AG04450 (cell line): ENCODE measurements at regions not wholly inside any gene's neighbourhood (a gene's known extent, or its start where the extent isn't known, plus 50 kb on each side); places are given as distances from the start of the nearest gene placed in this dataset.

Experiments used
- CTCF ChIA-PET: fragments of 300-600, 350-600 bp; formaldehyde crosslinking; extraction: SDS; loops from one replicate; lab custom pipeline; 2022; ENCODE audit warnings: antibody characterized with exemption, inconsistent platforms; lab: Charles Lee
- POLR2A ChIA-PET: fragments of 350-600 bp; formaldehyde crosslinking; extraction: SDS; loops from one replicate; lab custom pipeline; 2021; ENCODE audit warnings: antibody characterized with exemption, inconsistent platforms; lab: Yijun Ruan, JAX
- DNase-seq: peaks from one replicate; pipeline ENCODE4 v3.0.0-alpha.2; 2011; ENCODE audit warnings: low read depth, low spot score
- H3K27ac ChIP-seq: one replicate; pipeline ENCODE4 v1.5.1; 2012; ENCODE audit warnings: low read depth, low read length, control low read depth
- H3K27me3 ChIP-seq: one replicate; pipeline ENCODE4 v1.6.0; 2012; ENCODE audit warnings: low read length; ENCODE audit not compliant: control insufficient read depth, insufficient read depth
- H3K4me3 ChIP-seq: 2 replicates; pipeline ENCODE4 v1.5.1; 2011; ENCODE audit warnings: mild to moderate bottlenecking, low read depth, low read length, control low read depth
- H3K9me3 ChIP-seq: 2 replicates; pipeline ENCODE4 v1.5.1; 2012; ENCODE audit warnings: low read length; ENCODE audit not compliant: control insufficient read depth, insufficient read depth
- TF ChIP-seq, protein P1 (sequence below): IDR thresholded peaks from 2 replicates; pipeline ENCODE4 v1.5.1; 2011; ENCODE audit warnings: low read depth, low read length, control low read depth, inconsistent platforms

DNA sequence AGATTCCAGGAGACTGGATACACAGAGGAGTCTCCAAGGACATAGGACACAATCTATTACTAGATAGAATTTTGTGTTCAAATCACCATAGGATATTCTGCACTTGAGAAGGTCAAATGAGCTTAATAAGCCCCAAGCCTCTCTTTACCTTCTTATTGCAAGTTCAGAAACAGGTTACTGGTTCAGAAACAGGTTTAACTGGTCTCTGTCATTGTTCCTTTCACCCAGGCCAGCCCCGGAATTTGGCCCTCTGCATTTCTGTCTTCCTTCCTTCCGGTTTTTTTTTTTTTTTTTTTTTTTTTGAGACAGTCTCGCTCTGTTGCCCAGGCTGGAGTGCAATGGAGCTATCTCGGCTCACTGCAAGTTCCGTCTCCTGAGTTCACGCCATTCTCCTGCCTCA lies 700.2 kb downstream of the EPHA4 start:
- TF ChIP-seq, protein P1, sequence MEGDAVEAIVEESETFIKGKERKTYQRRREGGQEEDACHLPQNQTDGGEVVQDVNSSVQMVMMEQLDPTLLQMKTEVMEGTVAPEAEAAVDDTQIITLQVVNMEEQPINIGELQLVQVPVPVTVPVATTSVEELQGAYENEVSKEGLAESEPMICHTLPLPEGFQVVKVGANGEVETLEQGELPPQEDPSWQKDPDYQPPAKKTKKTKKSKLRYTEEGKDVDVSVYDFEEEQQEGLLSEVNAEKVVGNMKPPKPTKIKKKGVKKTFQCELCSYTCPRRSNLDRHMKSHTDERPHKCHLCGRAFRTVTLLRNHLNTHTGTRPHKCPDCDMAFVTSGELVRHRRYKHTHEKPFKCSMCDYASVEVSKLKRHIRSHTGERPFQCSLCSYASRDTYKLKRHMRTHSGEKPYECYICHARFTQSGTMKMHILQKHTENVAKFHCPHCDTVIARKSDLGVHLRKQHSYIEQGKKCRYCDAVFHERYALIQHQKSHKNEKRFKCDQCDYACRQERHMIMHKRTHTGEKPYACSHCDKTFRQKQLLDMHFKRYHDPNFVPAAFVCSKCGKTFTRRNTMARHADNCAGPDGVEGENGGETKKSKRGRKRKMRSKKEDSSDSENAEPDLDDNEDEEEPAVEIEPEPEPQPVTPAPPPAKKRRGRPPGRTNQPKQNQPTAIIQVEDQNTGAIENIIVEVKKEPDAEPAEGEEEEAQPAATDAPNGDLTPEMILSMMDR, result no peak
- ChIA-PET CTCF (no interaction called here), POLR2A (no interaction called here)

DNA sequence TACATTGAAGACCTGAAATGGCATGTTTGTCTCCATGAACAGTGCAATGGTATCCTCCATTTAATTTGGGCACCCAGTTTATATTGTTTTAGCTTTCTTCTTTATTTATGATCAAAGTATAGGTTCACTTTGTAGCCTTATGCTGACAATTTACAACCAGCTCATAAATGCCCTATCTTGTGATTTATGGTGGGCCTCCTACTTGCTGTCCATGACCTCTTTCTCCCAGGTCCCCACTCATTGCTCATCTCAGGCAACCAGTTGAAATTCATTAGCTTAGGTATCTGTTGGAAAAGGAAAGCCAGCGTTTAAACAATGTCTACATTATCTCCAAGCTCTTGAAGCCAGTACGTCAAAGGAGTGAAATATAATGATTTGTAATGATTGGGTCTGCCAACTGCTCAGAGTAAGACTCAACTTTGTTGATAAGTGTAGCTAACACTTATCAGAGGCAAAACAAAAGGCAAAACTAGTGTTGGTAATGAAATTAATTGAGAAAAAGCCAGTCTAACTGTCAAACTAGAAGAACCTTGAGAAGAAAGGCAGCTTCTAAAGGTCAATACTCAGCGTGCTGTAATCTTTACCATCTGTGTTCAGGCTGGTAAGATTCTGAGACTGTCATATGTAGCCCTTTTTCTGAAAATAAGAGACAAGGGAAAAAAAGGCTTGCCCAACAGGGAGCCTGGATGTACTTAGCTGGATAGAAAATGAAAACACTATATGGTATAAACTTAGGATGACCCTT lies 695.9 kb downstream of the EPHA4 start:
- Histone ChIP-seq H3K27me3 (no peaks in the 10 kb centered on the region), H3K9me3 (no peaks in the 10 kb centered on the region; the same call in 1 of the 2 replicates), H3K27ac (no peak overlapping the region), H3K4me3 (no peak overlapping the region)
- TF ChIP-seq, protein P1, result no peak
- POLR2A ChIA-PET, result no interaction called here
- DNase-seq, result no peak
- CTCF ChIA-PET, result interaction anchor here (1.1 kb wide), 1 partner anchor 15 kb away, joined by 3 read pairs; no protein-coding TSS in a partner anchor

More for the DNA sequence above, 700.2 kb downstream of the EPHA4 start:
- DNase-seq, result no peak
- H3K27ac ChIP-seq, result no peak overlapping the region
- H3K9me3 ChIP-seq, result no peaks in the 10 kb centered on the region; the same call in 1 of the 2 replicates
- H3K4me3 ChIP-seq, result no peak overlapping the region
- no peaks in the 10 kb centered on the region for H3K27me3 ChIP-seq

DNA sequence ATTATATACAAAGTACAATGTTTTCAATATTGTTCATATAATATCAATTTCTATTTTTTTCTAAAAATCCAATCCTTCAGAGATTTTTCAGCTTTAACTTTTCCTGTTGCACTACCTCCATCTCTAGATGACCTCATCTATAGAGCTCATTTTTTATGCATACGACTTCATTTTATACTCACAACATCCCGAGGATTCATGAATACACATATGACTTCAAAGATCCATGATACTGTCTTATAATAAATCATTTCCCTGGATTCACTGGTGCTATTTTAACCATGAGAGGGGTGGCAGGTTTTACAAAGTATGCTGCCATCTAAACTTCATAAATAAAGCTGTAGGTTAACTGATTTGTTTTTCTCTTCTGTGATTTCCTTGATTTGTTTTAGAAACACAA lies 694.6 kb downstream of the EPHA4 start:
- Histone ChIP-seq H3K4me3 (no peak overlapping the region), H3K27me3 (no peaks in the 10 kb centered on the region), H3K27ac (no peak overlapping the region), H3K9me3 (no peaks in the 10 kb centered on the region; the same call in 1 of the 2 replicates)
- no peak for DNase-seq
- ChIA-PET POLR2A (no interaction called here), CTCF (no interaction called here)
- TF ChIP-seq, protein P1, result no peak

DNA sequence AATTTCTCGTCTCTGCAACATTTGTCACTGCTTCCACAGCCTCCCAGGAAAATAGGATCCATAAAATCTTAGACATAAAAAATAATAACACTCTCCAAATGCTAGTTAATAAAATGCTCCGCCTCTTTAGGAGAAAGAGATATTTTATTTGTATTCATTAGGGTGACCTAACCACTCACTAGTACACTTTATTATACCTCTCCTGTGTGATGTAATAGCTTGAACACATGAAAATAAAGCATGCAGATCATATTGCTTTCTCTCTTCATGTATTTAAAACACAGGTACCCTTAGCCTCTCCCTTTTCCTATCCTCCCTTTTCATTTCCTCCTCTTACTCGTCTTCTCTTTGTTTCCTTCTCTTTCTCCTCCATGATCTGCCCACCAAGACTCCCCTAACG lies 694.2 kb downstream of the EPHA4 start:
- CTCF ChIA-PET, result no interaction called here
- POLR2A ChIA-PET, result no interaction called here
- TF ChIP-seq, protein P1, result no peak

More for the DNA sequence above, 694.2 kb downstream of the EPHA4 start:
- no peak overlapping the region for H3K27ac ChIP-seq
- no peak overlapping the region for H3K4me3 ChIP-seq
- no peak for DNase-seq
- no peaks in the 10 kb centered on the region; the same call in 1 of the 2 replicates for H3K9me3 ChIP-seq
- H3K27me3 ChIP-seq, result no peaks in the 10 kb centered on the region
